ENCODE measurements at regions not wholly inside any gene's neighbourhood (a gene's known extent, or its start where the extent isn't known, plus 50 kb on each side); places are given as distances from the start of the nearest gene placed in this dataset.

DNA sequence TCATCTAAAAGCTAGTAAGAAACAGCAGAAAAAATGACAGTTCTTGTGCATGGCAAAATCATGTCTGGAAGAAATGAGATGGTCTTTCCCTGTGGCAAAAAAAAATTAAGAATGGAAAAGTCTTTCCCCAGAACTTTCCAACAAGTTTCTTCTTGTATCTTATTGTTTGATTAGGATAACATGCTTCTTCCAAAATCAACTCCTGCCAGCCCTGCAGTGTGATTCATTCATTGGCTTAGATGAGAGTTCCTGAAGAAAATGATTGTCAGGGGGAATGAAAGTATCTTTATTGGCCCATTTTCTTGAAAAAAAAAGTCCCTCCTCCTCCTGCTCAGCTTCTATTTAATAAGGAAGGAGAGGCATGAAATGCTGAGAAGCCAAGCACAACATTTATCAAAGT lies 407.7 kb downstream of the ARAP2 start:
- TF ChIP-seq, protein P1, sequence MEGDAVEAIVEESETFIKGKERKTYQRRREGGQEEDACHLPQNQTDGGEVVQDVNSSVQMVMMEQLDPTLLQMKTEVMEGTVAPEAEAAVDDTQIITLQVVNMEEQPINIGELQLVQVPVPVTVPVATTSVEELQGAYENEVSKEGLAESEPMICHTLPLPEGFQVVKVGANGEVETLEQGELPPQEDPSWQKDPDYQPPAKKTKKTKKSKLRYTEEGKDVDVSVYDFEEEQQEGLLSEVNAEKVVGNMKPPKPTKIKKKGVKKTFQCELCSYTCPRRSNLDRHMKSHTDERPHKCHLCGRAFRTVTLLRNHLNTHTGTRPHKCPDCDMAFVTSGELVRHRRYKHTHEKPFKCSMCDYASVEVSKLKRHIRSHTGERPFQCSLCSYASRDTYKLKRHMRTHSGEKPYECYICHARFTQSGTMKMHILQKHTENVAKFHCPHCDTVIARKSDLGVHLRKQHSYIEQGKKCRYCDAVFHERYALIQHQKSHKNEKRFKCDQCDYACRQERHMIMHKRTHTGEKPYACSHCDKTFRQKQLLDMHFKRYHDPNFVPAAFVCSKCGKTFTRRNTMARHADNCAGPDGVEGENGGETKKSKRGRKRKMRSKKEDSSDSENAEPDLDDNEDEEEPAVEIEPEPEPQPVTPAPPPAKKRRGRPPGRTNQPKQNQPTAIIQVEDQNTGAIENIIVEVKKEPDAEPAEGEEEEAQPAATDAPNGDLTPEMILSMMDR (IDR thresholded peaks at IDR 0.05), result no peak
- DNase-seq (ENCODE audit: low spot score) (no peak), ATAC-seq (ENCODE audit: low FRiP score) (no peak)

- no peak for DNase-seq (ENCODE audit: low spot score)
- TF ChIP-seq, protein P1 (IDR thresholded peaks at IDR 0.05), result no peak
- ATAC-seq (ENCODE audit: low FRiP score), result no peak
These were observed 377.3 kb downstream of the ARAP2 start for GRCh38 chr4:35867057-35867456.

- TF ChIP-seq, protein P1 (IDR thresholded peaks at IDR 0.05), result no peak
- ATAC-seq (ENCODE audit: low FRiP score), result no peak
- no peak for DNase-seq (ENCODE audit: low spot score)
These were observed 372.0 kb downstream of the ARAP2 start for GRCh38 chr4:35872273-35872672.

DNA sequence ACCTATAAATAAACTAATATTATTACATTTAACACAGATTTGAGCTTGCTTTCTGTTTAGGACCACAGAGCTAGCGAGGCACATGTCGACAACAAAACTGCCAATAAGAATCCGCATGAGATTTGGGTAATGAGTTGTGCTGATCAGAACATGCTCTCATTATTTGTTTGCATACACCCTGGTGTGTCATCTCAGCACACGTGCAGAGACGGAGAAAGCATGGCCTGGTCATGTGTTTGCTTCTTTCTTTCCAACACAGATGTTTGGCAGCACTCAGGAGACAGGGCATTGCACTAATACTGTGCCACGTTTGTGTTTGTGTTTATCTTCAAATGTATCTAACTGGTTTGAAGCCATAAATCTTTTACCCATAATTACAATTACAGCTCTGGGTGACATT lies 364.8 kb downstream of the ARAP2 start:
- ATAC-seq (ENCODE audit: low FRiP score), result no peak
- TF ChIP-seq, protein P1 (IDR thresholded peaks at IDR 0.05), result no peak

GRCh38 chr4:35883108-35883507 lies 361.2 kb downstream of the ARAP2 start:
- TF ChIP-seq, protein P1 (IDR thresholded peaks at IDR 0.05), result no peak
- ATAC-seq (ENCODE audit: low FRiP score) (no peak), DNase-seq (ENCODE audit: low spot score) (no peak)

More for the DNA sequence above, 364.8 kb downstream of the ARAP2 start:
- DNase-seq (ENCODE audit: low spot score), result no peak

DNA sequence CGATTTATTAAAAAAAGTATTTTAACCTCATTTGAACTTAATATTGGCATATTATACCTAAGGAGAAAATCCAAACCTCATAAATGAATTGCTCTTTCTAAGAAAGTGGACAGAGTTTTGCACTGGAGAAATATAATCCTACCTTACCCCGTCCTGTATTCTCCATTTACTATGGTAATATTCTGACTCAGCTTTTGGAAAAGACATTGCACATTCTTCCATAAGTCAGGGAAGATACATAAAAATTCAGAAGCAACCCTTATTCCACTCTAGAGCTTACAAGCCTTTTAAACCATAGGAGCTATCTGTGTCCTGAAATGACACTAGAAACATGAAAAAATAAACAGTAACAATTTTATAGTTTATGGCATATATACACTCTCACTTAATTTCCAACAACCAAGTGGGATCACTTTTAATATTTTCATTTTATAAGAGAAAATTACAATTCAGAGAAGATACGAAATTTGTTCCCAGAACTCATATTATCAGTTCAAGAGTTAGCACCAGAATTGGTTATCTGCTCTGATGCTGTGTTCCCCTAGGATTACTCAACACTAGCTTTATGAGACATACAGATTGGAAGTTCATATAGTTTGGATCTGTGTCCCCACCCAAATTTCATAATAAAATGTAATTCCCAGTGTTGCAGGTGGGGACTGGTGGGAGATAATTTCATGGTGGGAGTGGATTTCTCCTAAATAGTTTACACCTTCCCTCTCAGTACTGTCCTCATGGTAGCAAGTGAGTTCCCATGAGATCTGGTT lies 359.4 kb downstream of the ARAP2 start:
- DNase-seq (ENCODE audit: low spot score) (no peak), ATAC-seq (ENCODE audit: low FRiP score) (no peak)

More for the DNA sequence above, 359.4 kb downstream of the ARAP2 start:
- TF ChIP-seq, protein P1 (IDR thresholded peaks at IDR 0.05), result no peak

All from omental fat pad (tissue), 3 donors.